Gastroesophageal sphincter (tissue), 3 donors: ENCODE measurements at regions not wholly inside any gene's neighbourhood (a gene's known extent, or its start where the extent isn't known, plus 50 kb on each side); places are given as distances from the start of the nearest gene placed in this dataset.

Experiments used
- POLR2A ChIP-seq, 2 donors: fragments of 450-650 bp; IDR thresholded peaks; one replicate each; pipeline ENCODE4 v1.6.1; 2017; ENCODE audit warnings: antibody characterized with exemption in 2 of 2, mild to moderate bottlenecking in 2 of 2, moderate library complexity in 1 of 2
- POLR2AphosphoS5 ChIP-seq: sonication (generic); formaldehyde crosslinking; IDR thresholded peaks from one replicate; pipeline ENCODE4 v1.6.1; 2017; ENCODE audit warnings: antibody characterized with exemption
- TF ChIP-seq, protein P1 (sequence below), 4 experiments: fragments of 200-600 bp in 2 of 4; fragments of 450-650 bp in 2 of 4; sonication (generic) in 1 of 4; IDR thresholded peaks; one replicate each; pipeline ENCODE4 v1.5.1; 2017 to 2019; ENCODE audit warnings: antibody characterized with exemption in 4 of 4, mild to moderate bottlenecking in 2 of 4, moderate library complexity in 2 of 4

DNA sequence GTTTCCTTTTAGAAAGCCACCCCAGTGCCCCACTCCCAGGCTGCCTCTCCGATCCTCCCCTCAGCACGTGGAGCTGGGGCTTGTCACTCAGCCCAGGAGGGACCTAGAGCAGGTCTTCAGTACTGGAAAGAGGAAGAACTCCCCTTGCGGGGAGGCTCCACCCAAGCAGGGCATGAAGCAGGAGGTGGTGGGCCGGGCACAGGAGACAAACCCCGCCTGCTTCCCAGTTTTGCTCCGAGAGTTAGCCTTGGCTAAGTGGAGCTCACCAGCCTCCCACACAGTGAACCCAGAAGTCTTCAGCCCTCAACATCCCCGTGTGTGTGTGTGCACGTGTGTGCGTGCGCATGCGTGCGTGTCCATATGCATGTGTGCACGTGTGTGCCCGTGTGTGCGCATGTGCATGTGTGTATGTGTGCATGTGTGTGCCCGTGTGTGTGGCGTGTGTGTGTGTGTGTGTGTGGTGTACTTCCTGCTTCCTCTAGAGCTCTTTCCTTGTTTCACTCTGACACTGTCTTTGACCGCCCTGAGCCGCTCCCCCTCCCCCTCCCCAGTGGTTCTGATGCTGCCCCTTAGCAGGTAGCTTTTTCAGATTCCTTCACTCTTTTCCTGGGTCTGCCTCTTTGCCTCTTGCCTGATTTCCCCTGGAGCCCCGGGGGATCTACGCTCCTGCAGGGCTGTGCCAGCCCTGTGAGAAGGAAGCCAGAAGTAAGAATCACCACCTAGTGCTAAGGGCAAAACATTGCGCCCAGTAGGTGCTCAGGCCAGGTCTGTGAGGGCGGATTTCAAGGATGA is 239.8 kb downstream of the CDC5L start:
- TF ChIP-seq, protein P1, sequence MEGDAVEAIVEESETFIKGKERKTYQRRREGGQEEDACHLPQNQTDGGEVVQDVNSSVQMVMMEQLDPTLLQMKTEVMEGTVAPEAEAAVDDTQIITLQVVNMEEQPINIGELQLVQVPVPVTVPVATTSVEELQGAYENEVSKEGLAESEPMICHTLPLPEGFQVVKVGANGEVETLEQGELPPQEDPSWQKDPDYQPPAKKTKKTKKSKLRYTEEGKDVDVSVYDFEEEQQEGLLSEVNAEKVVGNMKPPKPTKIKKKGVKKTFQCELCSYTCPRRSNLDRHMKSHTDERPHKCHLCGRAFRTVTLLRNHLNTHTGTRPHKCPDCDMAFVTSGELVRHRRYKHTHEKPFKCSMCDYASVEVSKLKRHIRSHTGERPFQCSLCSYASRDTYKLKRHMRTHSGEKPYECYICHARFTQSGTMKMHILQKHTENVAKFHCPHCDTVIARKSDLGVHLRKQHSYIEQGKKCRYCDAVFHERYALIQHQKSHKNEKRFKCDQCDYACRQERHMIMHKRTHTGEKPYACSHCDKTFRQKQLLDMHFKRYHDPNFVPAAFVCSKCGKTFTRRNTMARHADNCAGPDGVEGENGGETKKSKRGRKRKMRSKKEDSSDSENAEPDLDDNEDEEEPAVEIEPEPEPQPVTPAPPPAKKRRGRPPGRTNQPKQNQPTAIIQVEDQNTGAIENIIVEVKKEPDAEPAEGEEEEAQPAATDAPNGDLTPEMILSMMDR (IDR thresholded peaks at IDR 0.05) = no peak
- TF ChIP-seq POLR2A (IDR thresholded peaks at IDR 0.05) (no peak), POLR2AphosphoS5 (no peak)
